Trophoblast cell (in vitro differentiated cells and primary cell): ENCODE measurements at regions not wholly inside any gene's neighbourhood (a gene's known extent, or its start where the extent isn't known, plus 50 kb on each side); places are given as distances from the start of the nearest gene placed in this dataset.

Experiments used
- DNase-seq, 2 donors: peaks; one replicate each; pipeline ENCODE4 v3.0.0-alpha.2; 2016
- H2AFZ ChIP-seq: 2 replicates; pipeline ENCODE4 v1.6.1; 2013; ENCODE audit warnings: low read length, moderate library complexity, mild to moderate bottlenecking; ENCODE audit not compliant: insufficient read depth, poor library complexity
- H2AK5ac ChIP-seq: 2 replicates; pipeline ENCODE4 v1.6.1; 2013; ENCODE audit warnings: mild to moderate bottlenecking, low read length
- H2BK120ac ChIP-seq: 2 replicates; pipeline ENCODE4 v1.6.1; 2013; ENCODE audit warnings: low read length, mild to moderate bottlenecking, moderate library complexity; ENCODE audit not compliant: insufficient read depth, poor library complexity
- H2BK12ac ChIP-seq: 2 replicates; pipeline ENCODE4 v1.6.1; 2013; ENCODE audit warnings: mild to moderate bottlenecking, low read length, moderate library complexity
- H2BK5ac ChIP-seq: 2 replicates; pipeline ENCODE4 v1.6.1; 2013; ENCODE audit warnings: low read length, low read depth, moderate library complexity, mild to moderate bottlenecking; ENCODE audit not compliant: poor library complexity
- H3K14ac ChIP-seq: 2 replicates; pipeline ENCODE4 v1.6.1; 2013; ENCODE audit warnings: mild to moderate bottlenecking, low read length
- H3K18ac ChIP-seq: 2 replicates; pipeline ENCODE4 v1.6.1; 2013; ENCODE audit warnings: mild to moderate bottlenecking, low read length
- H3K23ac ChIP-seq: 2 replicates; pipeline ENCODE4 v1.6.1; 2013; ENCODE audit warnings: low read length
- H3K27ac ChIP-seq: 2 replicates; pipeline ENCODE4 v1.5.1; 2013; ENCODE audit warnings: low read depth, mild to moderate bottlenecking, inconsistent platforms, low read length, moderate library complexity
- H3K27me3 ChIP-seq: 2 replicates; pipeline ENCODE4 v1.6.1; 2013; ENCODE audit warnings: inconsistent platforms, mild to moderate bottlenecking, low read length, moderate library complexity; ENCODE audit not compliant: insufficient read depth
- H3K36me3 ChIP-seq, 2 experiments: 1 replicate in 1 of 2; 2 replicates in 1 of 2; pipeline ENCODE4 v1.6.1; 2013; ENCODE audit warnings: low read length in 2 of 2, mild to moderate bottlenecking in 2 of 2, moderate library complexity in 1 of 2; ENCODE audit not compliant: insufficient read depth in 2 of 2, control insufficient read depth in 1 of 2
- H3K4ac ChIP-seq: 2 replicates; pipeline ENCODE4 v1.6.1; 2013; ENCODE audit warnings: low read depth, mild to moderate bottlenecking, low read length, moderate library complexity
- H3K4me1 ChIP-seq, 2 experiments: 1 replicate in 1 of 2; 2 replicates in 1 of 2; pipeline ENCODE4 v1.6.1; 2013; ENCODE audit warnings: low read length in 2 of 2, mild to moderate bottlenecking in 2 of 2, moderate library complexity in 1 of 2; ENCODE audit not compliant: insufficient read depth in 2 of 2, control insufficient read depth in 1 of 2
- H3K4me2 ChIP-seq: 2 replicates; pipeline ENCODE4 v1.6.1; 2013; ENCODE audit warnings: inconsistent platforms, mild to moderate bottlenecking, low read length, moderate library complexity
- H3K4me3 ChIP-seq: 2 replicates; pipeline ENCODE4 v1.5.1; 2013; ENCODE audit warnings: mild to moderate bottlenecking, low read depth, low read length, inconsistent platforms
- H3K79me1 ChIP-seq: one replicate; pipeline ENCODE4 v1.6.1; 2013; ENCODE audit warnings: low read length
- H3K79me2 ChIP-seq: 2 replicates; pipeline ENCODE4 v1.6.1; 2013; ENCODE audit warnings: low read length, mild to moderate bottlenecking; ENCODE audit not compliant: control insufficient read depth, insufficient read depth, poor library complexity
- H3K9ac ChIP-seq: 2 replicates; pipeline ENCODE4 v1.6.1; 2013; ENCODE audit warnings: mild to moderate bottlenecking, low read length
- H3K9me3 ChIP-seq: 2 replicates; pipeline ENCODE4 v1.6.1; 2013; ENCODE audit warnings: low read depth, mild to moderate bottlenecking, control low read depth, inconsistent platforms, low read length; ENCODE audit not compliant: insufficient read depth
- H4K12ac ChIP-seq: 2 replicates; pipeline ENCODE4 v1.6.1; 2013; ENCODE audit warnings: low read depth, mild to moderate bottlenecking, low read length, moderate library complexity
- H4K8ac ChIP-seq: 2 replicates; pipeline ENCODE4 v1.6.1; 2013; ENCODE audit warnings: low read depth, mild to moderate bottlenecking, low read length, moderate library complexity
- H4K91ac ChIP-seq: one replicate; pipeline ENCODE4 v1.6.1; 2013; ENCODE audit warnings: low read depth, mild to moderate bottlenecking, low read length, moderate library complexity
- WGBS: extraction: QIAGEN DNeasy Blood & Tissue Kit; methylation state at CpG from one replicate; pipeline ENCODE4 v1.1.7; 2013; ENCODE audit warnings: missing lambda C conversion rate; ENCODE audit not compliant: insufficient read length, insufficient coverage; ENCODE audit errors: extremely low coverage; 5-methylcytosine and 5-hydroxymethylcytosine counted together

GRCh38 chr9:78574354-78575045 lies 277.6 kb downstream of the PSAT1 start:
- Histone ChIP-seq H3K9ac (no peak overlapping the region), H3K27me3 (no peaks in the 10 kb centered on the region), H2BK120ac (no peak overlapping the region), H2AFZ (no peak overlapping the region), H2AK5ac (no peak overlapping the region), H3K79me1 (no peaks in the 10 kb centered on the region), H3K4me2 (no peak overlapping the region), H3K23ac (no peak overlapping the region), H4K8ac (no peak overlapping the region), H3K9me3 (peaks cover 1% of the 10 kb centered on the region), H3K27ac (no peak overlapping the region), H3K36me3 (no peaks in the 10 kb centered on the region), H2BK5ac (no peak overlapping the region), H2BK12ac (no peak overlapping the region), H3K4me3 (no peak overlapping the region), H3K4me1 (peaks cover 4 to 6% of the 10 kb centered on the region in 2 experiments), H4K91ac (no peak overlapping the region), H3K4ac (no peak overlapping the region), H3K14ac (no peak overlapping the region), H4K12ac (no peak overlapping the region), H3K79me2 (no peaks in the 10 kb centered on the region), H3K18ac (no peak overlapping the region)
- DNase-seq = no peak
- no CpG with 5 or more reads among the region's 7 CpGs for WGBS

GRCh38 chr9:78575081-78575480 lies 278.2 kb downstream of the PSAT1 start:
- no peak overlapping the region for H2AK5ac ChIP-seq
- no CpG with 5 or more reads among the region's 4 CpGs for WGBS
- no peak overlapping the region for H3K9ac ChIP-seq
- no peak for DNase-seq
- H3K4ac ChIP-seq = no peak overlapping the region
- no peaks in the 10 kb centered on the region for H3K36me3 ChIP-seq
- H3K4me1 ChIP-seq = peaks cover 4 to 6% of the 10 kb centered on the region in 2 experiments
- no peak overlapping the region for H2BK12ac ChIP-seq
- H3K79me2 ChIP-seq = no peaks in the 10 kb centered on the region
- H3K9me3 ChIP-seq = peaks cover 1% of the 10 kb centered on the region
- no peak overlapping the region for H4K12ac ChIP-seq
- no peak overlapping the region for H3K4me3 ChIP-seq
- no peaks in the 10 kb centered on the region for H3K79me1 ChIP-seq
- H2AFZ ChIP-seq = no peak overlapping the region
- H2BK120ac ChIP-seq = no peak overlapping the region
- no peak overlapping the region for H3K27ac ChIP-seq
- no peak overlapping the region for H4K91ac ChIP-seq
- no peak overlapping the region for H3K4me2 ChIP-seq
- no peak overlapping the region for H3K23ac ChIP-seq
- H4K8ac ChIP-seq = no peak overlapping the region
- H3K14ac ChIP-seq = no peak overlapping the region
- no peak overlapping the region for H2BK5ac ChIP-seq
- no peak overlapping the region for H3K18ac ChIP-seq
- H3K27me3 ChIP-seq = no peaks in the 10 kb centered on the region

DNA sequence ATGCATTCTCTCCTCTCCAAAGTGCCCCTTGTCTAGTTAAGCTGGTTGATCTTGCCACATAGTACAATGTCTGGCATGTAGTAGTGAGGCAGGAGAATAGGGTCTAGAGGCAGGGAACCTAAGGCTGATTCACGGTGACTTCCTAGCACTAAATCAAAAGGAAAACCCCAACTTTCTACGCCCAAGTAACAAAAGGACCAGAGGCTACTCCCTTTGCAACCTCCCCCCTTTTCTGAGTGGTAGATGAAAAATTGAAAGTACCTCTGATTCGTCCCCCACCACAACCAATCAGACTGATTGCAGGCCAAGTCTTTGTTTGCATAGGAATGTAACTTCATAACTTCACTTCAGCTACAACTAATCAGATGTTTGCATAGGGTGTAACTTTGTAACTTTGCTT lies 278.8 kb downstream of the PSAT1 start:
- H2BK120ac ChIP-seq = no peak overlapping the region
- H3K9ac ChIP-seq = no peak overlapping the region
- WGBS = no CpG with 5 or more reads among the region's 3 CpGs
- H3K4me3 ChIP-seq = no peak overlapping the region
- H3K4me2 ChIP-seq = no peak overlapping the region
- H3K36me3 ChIP-seq = no peaks in the 10 kb centered on the region
- no peak overlapping the region for H2AFZ ChIP-seq
- no peak for DNase-seq
- no peak overlapping the region for H3K27ac ChIP-seq
- H3K18ac ChIP-seq = no peak overlapping the region
- H3K79me1 ChIP-seq = no peaks in the 10 kb centered on the region
- H3K9me3 ChIP-seq = peaks cover 1% of the 10 kb centered on the region
- no peak overlapping the region for H4K12ac ChIP-seq
- no peak overlapping the region for H4K91ac ChIP-seq
- no peak overlapping the region for H3K23ac ChIP-seq
- peaks cover 4 to 6% of the 10 kb centered on the region in 2 experiments for H3K4me1 ChIP-seq
- H2BK5ac ChIP-seq = no peak overlapping the region
- H3K79me2 ChIP-seq = no peaks in the 10 kb centered on the region
- no peaks in the 10 kb centered on the region for H3K27me3 ChIP-seq
- H3K14ac ChIP-seq = no peak overlapping the region
- H3K4ac ChIP-seq = no peak overlapping the region
- no peak overlapping the region for H4K8ac ChIP-seq
- no peak overlapping the region for H2BK12ac ChIP-seq
- no peak overlapping the region for H2AK5ac ChIP-seq

DNA sequence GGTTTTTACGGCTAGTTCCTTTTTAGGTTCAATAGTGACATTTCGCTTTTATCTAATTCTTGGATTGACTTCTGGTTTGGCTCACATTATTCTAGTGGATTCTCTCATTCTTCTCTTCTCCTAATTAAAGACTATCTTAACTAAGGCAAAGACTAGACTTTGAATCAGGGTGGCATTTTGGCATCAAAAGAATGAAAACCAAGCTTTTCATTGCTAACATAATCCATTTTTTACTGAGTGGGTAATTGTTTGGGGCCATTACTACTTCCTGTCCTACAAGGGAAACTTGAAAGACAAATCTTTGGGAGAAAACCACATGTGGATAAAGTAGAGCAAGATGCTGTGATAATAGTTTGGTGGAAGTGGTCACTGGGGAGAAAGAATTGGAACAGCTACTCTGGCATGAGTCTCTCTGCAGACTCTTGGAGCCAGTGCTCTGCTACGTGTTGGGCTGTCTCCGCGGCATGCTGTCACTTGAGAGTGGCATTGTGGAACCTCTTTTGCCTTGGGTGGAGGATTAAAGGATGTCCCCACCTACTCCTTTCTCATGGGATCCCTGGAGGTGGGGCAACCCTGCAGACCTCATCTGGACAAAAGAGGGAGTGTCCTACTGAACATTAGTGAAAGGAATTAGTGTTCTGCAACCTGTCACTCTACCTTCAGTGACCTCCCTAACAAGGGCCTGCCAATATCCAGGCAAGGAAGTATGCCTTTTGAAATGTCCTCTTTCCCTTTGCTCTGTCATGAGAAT lies 280.4 kb downstream of the PSAT1 start:
- H3K4ac ChIP-seq = no peak overlapping the region
- H3K18ac ChIP-seq = no peak overlapping the region
- no peaks in the 10 kb centered on the region for H3K79me2 ChIP-seq
- no peak overlapping the region for H2BK12ac ChIP-seq
- H2BK5ac ChIP-seq = no peak overlapping the region
- no peak overlapping the region for H3K4me3 ChIP-seq
- no peak overlapping the region for H3K4me2 ChIP-seq
- DNase-seq = no peak
- H2AFZ ChIP-seq = no peak overlapping the region
- no peaks in the 10 kb centered on the region for H3K36me3 ChIP-seq
- no peak overlapping the region for H2AK5ac ChIP-seq
- H3K14ac ChIP-seq = no peak overlapping the region
- H3K9ac ChIP-seq = no peak overlapping the region
- H3K4me1 ChIP-seq = peaks cover 4 to 6% of the 10 kb centered on the region in 2 experiments
- no peak overlapping the region for H3K23ac ChIP-seq
- no peak overlapping the region for H4K91ac ChIP-seq
- no peak overlapping the region for H4K12ac ChIP-seq
- no peak overlapping the region for H4K8ac ChIP-seq
- no peak overlapping the region for H2BK120ac ChIP-seq
- WGBS = no CpG with 5 or more reads among the region's 5 CpGs
- H3K27ac ChIP-seq = no peak overlapping the region
- H3K79me1 ChIP-seq = no peaks in the 10 kb centered on the region
- H3K27me3 ChIP-seq = no peaks in the 10 kb centered on the region
- H3K9me3 ChIP-seq = peaks cover 1% of the 10 kb centered on the region
